Middle frontal gyrus (tissue), 1 donor: ENCODE measurements at regions not wholly inside any gene's neighbourhood (a gene's known extent, or its start where the extent isn't known, plus 50 kb on each side); places are given as distances from the start of the nearest gene placed in this dataset.
"Not testable (repeated sequence)": the region's sequence is repeated elsewhere in the genome, so short reads cannot be mapped to it uniquely, and the experiment has no call there.

Source experiments
- DNase-seq: peaks from one replicate; pipeline ENCODE4 v3.0.0-alpha.2; 2015; ENCODE audit warnings: low spot score; ENCODE audit errors: extremely low spot score

DNA sequence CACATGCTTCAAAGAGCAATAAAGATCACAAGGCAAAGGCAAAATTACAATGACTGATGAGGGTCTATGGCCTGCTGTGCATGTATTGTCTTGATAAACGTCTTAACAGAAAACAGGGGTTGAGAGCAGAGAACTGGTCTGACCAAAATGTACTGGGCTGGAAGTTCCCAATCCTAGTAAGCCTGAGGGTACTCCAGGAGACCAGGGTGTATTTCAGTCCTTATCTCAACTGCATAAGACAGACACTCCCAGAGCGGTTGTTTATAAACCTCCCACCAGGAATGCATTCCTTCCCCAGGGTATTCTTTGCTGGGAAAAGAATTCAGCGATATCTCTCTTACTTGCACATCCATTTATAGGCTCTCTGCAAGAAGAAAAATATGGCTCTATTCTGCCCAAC, 521.8 kb upstream of the GNPDA2 start:
- DNase-seq = not testable (repeated sequence)

DNA sequence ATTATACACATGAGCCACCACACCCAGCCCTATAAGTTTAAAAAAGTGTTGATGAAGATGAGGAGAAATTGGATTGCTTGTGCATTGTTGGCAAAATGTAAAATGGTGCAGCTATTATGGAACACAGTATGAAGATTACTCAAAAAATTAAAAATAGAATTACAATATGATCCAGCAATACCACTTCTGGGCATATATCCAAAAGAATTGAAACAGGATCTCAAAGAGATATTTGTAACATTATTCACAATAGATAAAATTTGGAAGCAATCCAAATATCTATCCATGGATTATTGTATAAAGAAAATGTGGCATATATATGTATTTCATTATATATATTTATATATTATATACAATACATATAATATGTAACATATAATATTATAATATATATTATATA, 515.6 kb upstream of the GNPDA2 start:
- DNase-seq = no peak

DNA sequence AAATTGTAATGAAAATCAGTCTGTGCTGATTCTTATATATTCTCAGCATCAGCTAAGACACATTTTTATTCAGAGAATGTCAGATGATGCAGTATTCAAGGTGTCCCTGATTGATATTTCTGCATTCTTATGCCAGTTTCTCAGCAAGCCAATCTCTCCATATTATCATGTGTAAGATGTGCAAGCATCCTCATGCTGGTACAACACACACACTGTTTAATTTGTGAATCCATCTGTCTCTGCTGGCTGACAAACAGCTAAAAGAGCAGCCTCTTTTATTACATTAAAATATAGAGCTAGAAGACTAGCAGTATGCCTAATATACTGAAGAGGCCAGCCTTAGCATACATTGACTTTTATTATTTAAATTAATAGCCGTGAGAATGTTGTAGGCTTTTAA, 502.9 kb upstream of the GNPDA2 start:
- no peak for DNase-seq

DNA sequence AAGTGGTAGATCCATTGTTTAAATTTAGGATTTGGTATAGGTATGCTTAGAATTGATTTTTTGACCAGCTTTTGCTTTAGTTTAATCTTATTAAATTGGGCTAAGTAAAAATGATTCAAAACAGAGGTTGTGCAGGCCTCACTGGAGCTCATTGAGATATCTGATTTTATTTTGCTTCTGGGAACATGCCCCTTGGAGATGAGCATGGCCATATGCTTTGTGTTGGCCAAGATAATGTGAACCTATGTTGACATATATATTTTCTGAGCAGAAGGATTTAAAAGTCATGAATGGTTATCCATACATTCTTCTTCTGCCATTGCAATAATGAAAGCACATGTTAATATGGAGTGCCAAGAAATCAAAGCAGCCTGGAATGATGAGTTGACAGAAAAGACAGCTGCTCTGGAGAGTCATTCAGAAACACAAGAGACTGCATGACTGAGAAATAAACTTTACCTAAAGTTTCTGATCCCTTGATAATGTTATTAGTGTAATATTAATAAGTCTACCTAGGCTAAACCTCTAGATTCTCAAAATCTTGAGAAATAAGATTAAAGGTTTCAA, 489.7 kb upstream of the GNPDA2 start:
- no peak for DNase-seq

DNA sequence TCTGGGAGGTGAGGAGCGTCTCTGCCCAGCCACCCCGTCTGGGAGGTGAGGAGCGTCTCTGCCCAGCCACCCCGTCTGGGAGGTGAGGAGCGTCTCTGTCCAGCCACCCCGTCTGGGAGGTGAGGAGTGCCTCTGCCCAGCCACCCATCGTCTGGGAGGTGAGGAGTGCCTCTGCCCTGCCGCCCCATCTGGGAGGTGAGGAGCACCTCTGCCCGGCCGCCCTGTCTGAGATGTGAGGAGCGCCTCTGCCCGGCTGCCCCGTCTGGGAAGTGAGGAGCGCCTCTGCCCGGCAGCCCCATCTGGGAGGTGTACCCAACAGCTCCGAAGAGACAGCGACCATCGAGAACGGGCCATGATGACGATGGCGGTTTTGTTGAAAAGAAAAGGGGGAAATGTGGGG, 482.1 kb upstream of the GNPDA2 start:
- DNase-seq = not testable (repeated sequence)

DNA sequence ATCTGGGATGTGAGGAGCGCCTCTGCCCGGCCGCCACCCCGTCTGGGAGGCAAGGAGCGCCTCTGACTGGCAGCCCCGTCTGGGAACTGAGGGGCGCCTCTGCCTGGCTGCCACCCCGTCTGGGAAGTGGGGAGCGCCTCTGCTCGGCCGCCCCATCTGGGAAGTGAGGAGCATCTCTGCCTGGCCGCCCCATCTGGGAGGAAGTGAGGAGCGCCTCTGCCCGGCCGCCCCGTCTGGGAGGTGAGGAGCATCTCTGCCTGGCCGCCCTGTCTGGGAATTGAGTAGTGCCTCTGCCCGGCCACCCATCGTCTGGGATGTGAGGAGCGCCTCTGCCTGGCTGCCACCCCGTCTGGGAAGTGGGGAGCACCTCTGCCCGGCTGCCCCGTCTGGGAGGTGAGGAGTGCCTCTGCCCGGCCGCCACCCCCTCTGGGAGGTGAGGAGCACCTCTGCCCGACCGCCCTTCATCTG, 481.5 kb upstream of the GNPDA2 start:
- not testable (repeated sequence) for DNase-seq

DNA sequence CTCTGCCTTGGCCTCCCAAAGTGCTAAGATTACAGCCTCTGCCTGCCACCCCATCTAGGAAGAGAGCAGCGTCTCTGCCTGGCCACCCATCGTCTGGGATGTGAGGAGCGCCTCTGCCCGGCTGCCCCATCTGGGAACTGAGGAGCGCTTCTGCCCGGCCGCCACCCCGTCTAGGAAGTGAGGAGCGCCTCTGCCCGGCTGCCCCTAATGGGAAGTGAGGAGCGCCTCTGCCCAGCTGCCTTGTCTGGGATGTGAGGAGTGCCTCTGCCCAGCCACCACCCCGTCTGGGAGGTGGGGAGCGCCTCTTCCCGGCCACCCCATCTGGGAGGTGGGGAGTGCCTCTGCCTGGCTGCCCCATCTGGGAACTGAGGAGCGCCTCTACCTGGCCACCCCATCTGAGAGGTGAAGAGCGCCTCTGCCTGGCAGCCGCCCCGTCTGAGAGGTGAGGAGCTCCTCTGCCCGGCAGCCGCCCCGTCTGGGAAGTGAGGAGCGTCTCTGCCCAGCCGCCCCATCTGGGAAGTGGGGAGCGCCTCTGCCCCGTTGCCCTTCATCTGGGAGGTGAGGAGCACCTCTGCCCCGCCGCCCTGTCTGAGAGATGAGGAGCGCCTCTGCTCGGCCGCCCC, 481.0 kb upstream of the GNPDA2 start:
- not testable (repeated sequence) for DNase-seq

DNA sequence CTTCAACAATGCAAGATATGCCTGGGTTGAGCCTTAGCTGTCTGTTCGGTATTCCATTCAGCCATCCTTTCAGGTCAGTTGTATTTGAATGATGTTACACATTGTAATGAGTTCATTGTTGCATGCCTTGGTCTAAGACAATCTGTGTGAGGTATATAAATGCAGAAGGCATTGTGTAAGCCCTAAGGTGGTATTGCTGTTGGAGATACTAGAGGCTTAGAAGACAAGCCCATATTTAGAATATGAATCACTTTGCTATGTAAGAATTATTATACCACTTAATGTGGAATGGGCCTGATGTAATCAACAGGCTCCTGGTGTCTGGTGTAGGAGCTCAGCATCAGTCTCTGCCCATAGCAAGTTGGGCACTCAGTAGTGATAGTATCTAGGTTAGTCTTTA, 473.4 kb upstream of the GNPDA2 start:
- no peak for DNase-seq

DNA sequence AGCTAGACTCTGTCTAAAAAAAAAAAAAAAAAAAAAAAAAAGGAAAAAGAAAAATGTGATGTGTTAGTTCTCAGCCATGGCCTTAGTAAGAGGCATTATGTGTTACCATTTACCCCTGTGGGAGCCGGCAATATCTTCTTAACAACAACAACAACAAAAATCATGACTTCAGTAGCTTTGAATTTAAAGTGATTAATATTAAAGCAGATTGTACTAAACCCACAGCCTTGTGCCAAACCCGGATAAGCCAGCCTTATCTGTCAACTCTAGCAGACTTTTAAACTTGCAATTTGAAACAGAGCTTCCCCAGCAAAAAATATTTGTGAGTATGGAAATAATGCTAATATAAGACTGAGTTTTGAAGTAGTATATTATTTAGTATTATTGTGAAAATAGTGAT, 462.1 kb upstream of the GNPDA2 start:
- no peak for DNase-seq

DNA sequence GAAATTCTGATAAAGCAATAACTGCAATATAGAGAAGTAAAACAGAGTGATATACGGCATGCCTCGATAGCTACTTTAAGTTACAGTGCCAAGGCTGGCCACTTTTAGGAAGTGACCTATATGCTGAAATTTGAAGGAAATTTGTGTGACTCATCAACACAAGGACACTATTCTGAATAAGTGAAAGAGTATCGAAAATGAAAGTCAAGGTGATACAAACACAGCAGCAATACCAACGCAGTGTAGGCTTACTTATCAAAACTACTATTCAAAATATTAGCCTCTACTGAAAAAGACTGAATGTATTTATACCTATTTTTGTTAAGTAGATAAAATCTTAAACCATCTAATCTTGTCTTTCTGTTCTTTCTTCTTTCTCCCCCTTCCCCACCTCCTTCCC, 459.9 kb upstream of the GNPDA2 start:
- DNase-seq = no peak

DNA sequence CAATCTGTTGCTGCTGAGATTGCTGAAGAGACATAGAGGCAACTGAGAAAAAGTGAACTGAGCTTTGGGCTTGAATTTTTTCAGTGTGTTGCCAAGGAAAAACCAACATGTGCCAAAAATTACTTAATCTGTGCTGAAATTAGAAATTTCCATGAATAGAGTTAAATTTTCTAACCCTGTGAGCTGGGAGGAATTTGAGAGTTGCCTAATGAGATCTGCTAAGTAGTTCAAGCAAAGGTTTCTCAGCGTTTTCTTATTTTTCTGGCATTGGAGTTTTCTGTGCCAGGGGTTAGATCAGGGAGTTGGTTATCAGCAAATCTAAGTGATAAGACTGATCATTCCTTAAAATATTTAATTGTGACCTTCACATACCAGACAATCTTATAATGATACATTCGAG, 457.5 kb upstream of the GNPDA2 start:
- DNase-seq = no peak

DNA sequence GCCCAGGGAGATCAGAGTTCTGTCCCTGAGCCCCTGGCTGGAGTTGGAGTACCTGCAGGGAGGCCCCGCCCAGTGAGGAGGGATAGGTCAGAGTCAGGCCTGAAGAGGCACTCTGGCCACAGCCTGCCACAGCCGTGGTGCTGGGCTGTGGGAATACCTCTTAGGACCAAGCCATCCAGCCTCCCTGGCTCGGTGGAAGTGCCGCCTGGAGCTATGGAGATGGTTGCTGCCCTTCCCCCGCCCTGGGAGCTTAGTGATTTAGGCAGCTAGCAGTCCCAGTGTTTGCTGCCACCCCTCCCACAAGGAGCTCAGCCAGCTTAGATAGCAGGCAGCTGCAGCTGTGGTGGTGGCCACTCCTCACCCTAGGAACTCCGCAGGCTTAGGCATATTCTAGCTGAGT, 446.3 kb upstream of the GNPDA2 start:
- DNase-seq = no peak

DNA sequence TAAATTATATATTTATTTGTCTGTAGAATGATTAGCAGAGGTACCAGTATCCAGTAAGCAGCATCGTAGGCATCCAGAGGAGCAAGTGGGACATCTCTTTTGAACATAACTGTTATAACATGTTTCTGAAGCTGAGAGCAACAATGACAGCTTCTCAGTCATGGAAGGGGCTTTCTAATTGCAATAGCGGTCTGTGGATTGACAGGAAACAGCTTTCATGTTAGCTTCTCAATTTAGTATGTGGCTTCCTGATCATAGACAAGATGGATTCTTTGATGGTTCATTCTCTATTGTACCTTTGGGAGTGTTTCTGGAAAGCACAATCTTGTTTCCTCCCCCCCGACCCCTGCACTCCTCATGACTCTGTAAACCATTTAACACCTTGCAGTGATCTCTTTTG, 434.6 kb upstream of the GNPDA2 start:
- no peak for DNase-seq

DNA sequence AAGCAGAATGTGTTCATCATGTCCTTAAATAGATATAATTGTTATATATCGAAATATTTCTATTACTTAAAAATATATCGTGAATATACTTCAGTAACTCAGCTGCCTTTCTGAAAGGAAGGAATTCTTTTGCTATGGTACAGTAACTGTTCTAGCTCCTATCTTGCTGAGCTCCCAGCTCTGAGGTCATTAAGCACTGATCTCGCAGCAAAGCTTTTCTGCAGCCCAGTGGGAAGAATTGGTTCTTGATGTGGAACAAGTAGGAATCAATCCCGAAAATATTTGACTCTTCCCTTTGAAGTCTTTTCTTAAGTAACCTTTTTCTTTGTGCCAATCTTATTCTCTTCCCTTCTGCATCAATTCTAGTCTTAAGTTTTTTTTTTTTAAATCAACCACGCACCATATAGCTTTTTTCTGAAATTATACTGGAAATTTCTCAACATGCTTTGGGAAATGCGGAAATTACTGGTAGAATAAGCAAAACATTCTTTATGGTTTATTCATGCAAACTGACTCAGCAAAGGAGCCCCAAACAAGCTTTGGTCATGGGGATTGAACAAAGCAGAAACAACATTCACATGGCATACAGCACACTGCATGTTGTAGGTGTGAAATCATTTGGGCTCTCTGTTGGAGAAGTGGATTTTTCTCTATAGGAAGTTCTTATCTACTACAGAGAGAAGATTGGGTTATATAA, 428.9 kb upstream of the GNPDA2 start:
- no peak for DNase-seq

DNA sequence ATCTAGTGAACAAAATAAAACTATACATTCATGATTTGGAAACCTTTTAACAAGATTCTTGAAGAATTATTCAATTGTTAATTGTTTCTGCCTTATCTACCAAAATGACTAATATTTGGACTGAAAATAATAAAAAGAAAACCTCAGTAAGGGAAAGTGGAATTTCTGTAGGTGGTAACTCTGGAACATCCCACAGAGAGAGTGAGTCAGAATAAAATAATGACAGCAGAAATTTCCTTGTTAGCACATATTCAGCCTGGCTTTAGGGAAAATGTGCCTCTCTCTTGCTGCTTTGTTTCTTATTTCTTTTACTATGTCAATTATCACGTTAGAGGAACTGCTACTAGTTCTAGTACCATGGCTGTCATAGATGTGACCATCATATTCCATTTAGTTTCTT, 421.5 kb upstream of the GNPDA2 start:
- no peak for DNase-seq

DNA sequence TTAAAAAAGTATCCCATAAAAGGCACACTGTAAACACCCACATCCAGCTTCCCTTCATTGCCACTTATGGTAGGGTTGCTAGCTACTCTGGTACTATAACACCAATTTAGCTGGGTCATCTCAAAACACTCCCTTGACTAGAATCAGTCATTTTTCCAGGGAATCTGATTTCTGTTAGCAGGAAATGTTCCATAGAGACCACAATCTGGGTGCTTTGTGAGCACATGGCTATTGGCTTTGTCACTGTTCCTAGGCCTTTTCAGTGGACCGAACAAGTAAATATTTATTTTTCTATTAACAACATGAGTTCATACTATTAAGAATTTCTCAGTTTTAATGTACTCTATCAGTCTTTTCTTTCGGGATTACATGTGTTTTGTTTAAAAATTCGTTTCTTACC, 404.7 kb upstream of the GNPDA2 start:
- no peak for DNase-seq

DNA sequence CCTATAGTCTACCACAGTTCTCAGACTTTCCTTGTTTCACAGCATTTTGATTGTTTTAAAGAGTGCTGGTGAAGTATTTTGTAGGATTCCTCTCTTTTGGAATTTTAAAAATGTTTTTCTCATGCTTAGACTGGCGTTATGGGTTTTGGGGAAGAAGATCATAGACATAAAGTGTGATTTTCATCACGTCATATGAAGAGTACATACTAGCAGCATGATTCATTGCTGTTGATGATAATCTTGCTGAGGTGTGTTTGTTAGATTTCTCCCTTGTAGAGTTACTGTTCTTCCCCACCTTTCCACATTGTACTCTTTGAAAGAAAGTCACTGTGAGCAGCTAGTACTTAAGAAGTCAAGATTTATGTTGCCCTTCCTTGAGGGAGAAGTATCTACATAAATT, 396.1 kb upstream of the GNPDA2 start:
- no peak for DNase-seq

DNA sequence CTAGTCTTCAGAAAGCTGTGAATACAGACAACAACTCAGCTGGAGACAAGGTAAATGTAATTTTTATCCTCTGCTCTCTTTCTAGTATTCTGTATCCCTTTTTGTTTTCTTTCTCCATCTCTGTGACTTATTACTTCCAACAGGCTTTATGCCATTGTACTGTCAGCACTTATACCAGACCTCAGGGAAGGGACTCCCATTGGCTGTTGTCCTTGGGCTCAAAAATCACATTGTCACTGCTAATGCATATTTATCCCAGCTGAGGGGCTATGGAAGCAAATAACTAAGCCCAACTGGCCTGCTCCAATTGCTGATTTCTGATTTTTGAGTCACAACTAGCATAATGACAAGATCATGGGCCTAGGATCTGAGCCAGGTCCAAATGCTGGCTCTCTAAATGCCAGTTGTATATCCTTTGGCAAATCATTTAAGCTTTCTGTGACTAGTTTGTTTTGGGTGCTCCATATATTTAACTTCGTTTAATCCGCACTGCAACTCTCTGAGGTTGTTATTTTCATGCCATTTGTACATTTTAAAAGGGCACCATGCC, 395.1 kb upstream of the GNPDA2 start:
- no peak for DNase-seq

DNA sequence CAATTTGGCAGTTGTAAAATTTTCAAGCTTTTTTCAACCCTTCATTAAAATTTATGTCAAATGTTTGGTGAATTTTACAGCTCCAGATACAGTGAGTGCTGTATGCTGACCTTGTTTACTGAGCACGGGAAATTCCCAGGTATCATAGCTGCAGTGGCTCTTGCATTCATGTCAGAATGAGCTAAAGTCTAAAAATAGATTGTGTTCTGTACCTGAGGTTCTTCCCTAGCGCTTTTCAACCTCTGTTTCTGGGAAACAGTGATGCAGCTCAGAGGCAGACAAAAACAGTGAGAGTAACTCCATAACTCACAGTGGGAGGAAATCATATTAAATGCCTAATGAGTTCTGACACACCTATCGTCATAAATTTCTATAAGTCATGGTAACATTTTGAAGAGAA, 393.8 kb upstream of the GNPDA2 start:
- DNase-seq = no peak

DNA sequence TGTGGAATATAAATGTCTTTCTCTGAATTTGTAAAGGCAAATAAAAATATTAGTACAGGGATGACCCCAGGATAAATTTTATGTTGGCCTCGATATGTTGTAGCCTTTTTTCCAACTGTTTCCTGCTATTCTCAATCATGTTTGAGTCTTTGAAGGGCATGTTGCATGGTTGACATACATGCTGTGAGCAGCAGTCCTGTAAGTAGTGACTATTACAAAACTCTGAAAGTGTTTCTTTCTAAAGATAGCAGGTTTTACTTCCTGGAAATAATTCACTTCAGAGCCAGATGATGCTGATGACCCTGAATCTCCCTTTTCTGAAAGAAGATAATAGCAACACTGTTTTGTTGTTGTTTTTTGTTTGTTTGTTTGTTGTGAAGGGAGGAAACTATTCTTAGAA, 393.0 kb upstream of the GNPDA2 start:
- DNase-seq = no peak

DNA sequence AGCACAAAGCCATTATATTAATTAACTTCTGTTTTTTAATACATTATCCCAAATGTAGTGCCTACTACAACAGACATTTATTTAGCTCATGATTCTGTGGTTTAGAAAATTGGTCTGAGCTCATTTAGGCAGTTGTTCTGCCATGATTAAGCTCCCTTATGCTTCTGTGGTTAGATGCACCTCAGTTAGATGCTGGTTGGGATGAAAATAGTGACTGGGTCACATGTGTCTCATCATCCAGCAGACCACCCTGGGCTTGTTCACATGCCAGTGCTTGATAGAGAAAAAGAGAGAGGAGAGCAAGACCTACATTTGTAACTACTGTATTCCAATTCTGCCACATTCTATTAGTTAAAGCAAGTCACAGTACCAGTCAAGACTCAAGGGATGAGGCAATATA, 376.4 kb upstream of the GNPDA2 start:
- DNase-seq = no peak

DNA sequence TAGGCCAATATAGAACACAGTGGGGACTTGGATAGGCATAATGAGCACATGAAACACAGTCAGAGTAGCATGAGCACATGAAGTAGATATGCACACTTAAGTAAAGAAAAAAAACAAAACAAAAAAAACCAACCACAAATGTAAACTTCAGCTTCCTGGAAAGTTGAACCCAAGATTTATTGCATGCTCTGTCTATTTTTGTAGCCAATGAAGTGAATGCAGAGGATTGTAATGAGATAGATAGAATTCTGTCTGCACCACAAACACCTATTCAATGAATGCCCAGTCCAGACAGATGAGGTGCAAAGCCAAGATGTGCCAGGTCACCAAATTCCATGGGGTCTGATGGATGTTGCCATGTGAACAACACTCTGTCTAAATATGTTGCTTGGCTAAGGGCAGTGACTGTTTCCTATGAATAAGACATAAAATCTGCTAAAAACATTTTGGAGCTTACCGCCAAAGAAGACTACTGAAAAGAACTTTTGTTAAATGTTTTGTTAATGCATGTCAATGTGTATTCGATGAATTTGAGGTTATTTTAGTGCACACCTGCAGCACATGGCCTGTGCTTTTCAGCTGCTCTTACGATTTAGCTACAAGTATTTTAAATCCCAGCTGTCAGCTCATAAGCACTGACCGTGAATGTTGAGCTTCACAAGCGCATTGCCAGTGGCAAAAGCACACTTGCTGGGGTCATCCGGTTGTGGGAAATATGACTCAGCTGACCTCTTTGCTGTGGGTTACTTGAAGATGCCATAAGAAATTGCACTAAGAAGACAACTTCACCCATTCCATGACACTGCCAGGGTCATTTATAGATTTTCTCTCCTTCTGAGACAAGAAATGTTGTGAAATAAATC, 374.8 kb upstream of the GNPDA2 start:
- DNase-seq = no peak
